PC-9 (cell line): ENCODE measurements at regions not wholly inside any gene's neighbourhood (a gene's known extent, or its start where the extent isn't known, plus 50 kb on each side); places are given as distances from the start of the nearest gene placed in this dataset.

Source experiments
- EZH2 ChIP-seq: fragments of 200-600 bp; sonication (generic); IDR thresholded peaks from 2 replicates; pipeline ENCODE4 v1.8.0; 2017; ENCODE audit warnings: antibody characterized with exemption, low read depth
- TF ChIP-seq, protein P1 (sequence below): fragments of 200-600 bp; sonication (generic); conservative IDR thresholded peaks from 2 replicates; pipeline ENCODE4 v1.6.1; 2017; ENCODE audit warnings: mixed run types, antibody characterized with exemption, mild to moderate bottlenecking, moderate library complexity

- TF ChIP-seq, protein P1, sequence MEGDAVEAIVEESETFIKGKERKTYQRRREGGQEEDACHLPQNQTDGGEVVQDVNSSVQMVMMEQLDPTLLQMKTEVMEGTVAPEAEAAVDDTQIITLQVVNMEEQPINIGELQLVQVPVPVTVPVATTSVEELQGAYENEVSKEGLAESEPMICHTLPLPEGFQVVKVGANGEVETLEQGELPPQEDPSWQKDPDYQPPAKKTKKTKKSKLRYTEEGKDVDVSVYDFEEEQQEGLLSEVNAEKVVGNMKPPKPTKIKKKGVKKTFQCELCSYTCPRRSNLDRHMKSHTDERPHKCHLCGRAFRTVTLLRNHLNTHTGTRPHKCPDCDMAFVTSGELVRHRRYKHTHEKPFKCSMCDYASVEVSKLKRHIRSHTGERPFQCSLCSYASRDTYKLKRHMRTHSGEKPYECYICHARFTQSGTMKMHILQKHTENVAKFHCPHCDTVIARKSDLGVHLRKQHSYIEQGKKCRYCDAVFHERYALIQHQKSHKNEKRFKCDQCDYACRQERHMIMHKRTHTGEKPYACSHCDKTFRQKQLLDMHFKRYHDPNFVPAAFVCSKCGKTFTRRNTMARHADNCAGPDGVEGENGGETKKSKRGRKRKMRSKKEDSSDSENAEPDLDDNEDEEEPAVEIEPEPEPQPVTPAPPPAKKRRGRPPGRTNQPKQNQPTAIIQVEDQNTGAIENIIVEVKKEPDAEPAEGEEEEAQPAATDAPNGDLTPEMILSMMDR: no peak
- TF ChIP-seq EZH2: no peak
Measured at GRCh38 chr5:106094204-106094607, 1576.5 kb downstream of the EFNA5 start.
